MM.1S (cell line): ENCODE measurements at regions not wholly inside any gene's neighbourhood (a gene's known extent, or its start where the extent isn't known, plus 50 kb on each side); places are given as distances from the start of the nearest gene placed in this dataset.

ENCODE experiments used
- DNase-seq: peaks from one replicate; pipeline ENCODE4 v3.0.0-alpha.2; 2015
- H2AFZ ChIP-seq: fragments of 300-600 bp; sonication (generic); 2 replicates; pipeline ENCODE4 v1.6.0; 2016; ENCODE audit warnings: antibody characterized with exemption, low read length
- H3F3A ChIP-seq: fragments of 300-600 bp; sonication (generic); 2 replicates; pipeline ENCODE4 v1.6.1; 2016; ENCODE audit warnings: mild to moderate bottlenecking, antibody characterized with exemption, low read length, moderate library complexity, mixed read lengths; ENCODE audit not compliant: insufficient read depth
- H3K27ac ChIP-seq: fragments of 300-600 bp; sonication (generic); 2 replicates; pipeline ENCODE4 v1.5.1; 2016; ENCODE audit warnings: mild to moderate bottlenecking, low read length
- H3K27me3 ChIP-seq: fragments of 300-600 bp; sonication (generic); replicated peaks from 2 replicates; pipeline ENCODE4 v1.6.0; 2016; ENCODE audit warnings: low read length; ENCODE audit not compliant: insufficient read depth
- H3K36me3 ChIP-seq: fragments of 300-600 bp; sonication (generic); replicated peaks from 2 replicates; pipeline ENCODE4 v1.6.1; 2016; ENCODE audit warnings: mild to moderate bottlenecking, low read length, mixed read lengths; ENCODE audit not compliant: insufficient read depth
- H3K4me1 ChIP-seq: fragments of 300-600 bp; sonication (generic); 2 replicates; pipeline ENCODE4 v1.6.1; 2016; ENCODE audit warnings: low read length, mixed read lengths
- H3K4me2 ChIP-seq: fragments of 300-600 bp; sonication (generic); 2 replicates; pipeline ENCODE4 v1.6.0; 2016; ENCODE audit warnings: low read depth, low read length
- H3K4me3 ChIP-seq: fragments of 300-600 bp; sonication (generic); 2 replicates; pipeline ENCODE4 v1.5.1; 2016; ENCODE audit warnings: low read length, mixed read lengths
- H3K79me2 ChIP-seq: fragments of 300-600 bp; sonication (generic); 2 replicates; pipeline ENCODE4 v1.6.1; 2016; ENCODE audit warnings: mixed run types, low read length, mixed read lengths
- H3K9ac ChIP-seq: fragments of 300-600 bp; sonication (generic); 2 replicates; pipeline ENCODE4 v1.6.1; 2016; ENCODE audit warnings: low read length, mixed read lengths
- H3K9me2 ChIP-seq: fragments of 300-600 bp; sonication (generic); replicated peaks from 2 replicates; pipeline ENCODE4 v1.6.1; 2016; ENCODE audit warnings: mild to moderate bottlenecking, low read length, mixed read lengths; ENCODE audit not compliant: insufficient read depth
- H3K9me3 ChIP-seq: fragments of 300-600 bp; sonication (generic); replicated peaks from 2 replicates; pipeline ENCODE4 v1.6.1; 2016; ENCODE audit warnings: mild to moderate bottlenecking, low read length, mixed read lengths; ENCODE audit not compliant: insufficient read depth
- H4K20me1 ChIP-seq: fragments of 300-600 bp; sonication (generic); 2 replicates; pipeline ENCODE4 v1.6.1; 2016; ENCODE audit warnings: mild to moderate bottlenecking, low read length, moderate library complexity, mixed read lengths; ENCODE audit not compliant: insufficient read depth
- CTCF ChIP-seq: fragments of 300-600 bp; sonication (generic); IDR thresholded peaks from 2 replicates; pipeline ENCODE4 v1.5.1; 2016; ENCODE audit warnings: antibody characterized with exemption, low read length, mixed read lengths
- EZH2 ChIP-seq: fragments of 300-600 bp; sonication (generic); optimal IDR thresholded peaks from 2 replicates; pipeline ENCODE3; 2017; ENCODE audit warnings: low read depth, mild to moderate bottlenecking, antibody characterized with exemption, low read length, mixed read lengths
- EZH2phosphoT487 ChIP-seq: fragments of 300-600 bp; sonication (generic); IDR thresholded peaks from 2 replicates; pipeline ENCODE4 v1.6.1; 2018; ENCODE audit warnings: antibody characterized with exemption, low read length

- Histone ChIP-seq H3K4me3 (no peak overlapping the region), H3K27me3 (no peaks in the 10 kb centered on the region), H3K36me3 (no peaks in the 10 kb centered on the region), H3K79me2 (no peaks in the 10 kb centered on the region), H3K27ac (no peak overlapping the region), H3K9ac (no peak overlapping the region), H3F3A (no peaks in the 10 kb centered on the region), H3K9me2 (no peaks in the 10 kb centered on the region), H3K9me3 (no peaks in the 10 kb centered on the region), H3K4me2 (no peak overlapping the region), H2AFZ (no peak overlapping the region), H4K20me1 (no peaks in the 10 kb centered on the region), H3K4me1 (no peaks in the 10 kb centered on the region)
- DNase-seq, result no peak
- TF ChIP-seq EZH2 (no peak), EZH2phosphoT487 (no peak), CTCF (no peak)
Measured at GRCh38 chr2:78506301-78506700, 519.2 kb upstream of the REG3G start.

- no peaks in the 10 kb centered on the region for H3K4me1 ChIP-seq
- H3K27me3 ChIP-seq, result no peaks in the 10 kb centered on the region
- TF ChIP-seq EZH2phosphoT487 (no peak), EZH2 (no peak), CTCF (no peak)
- no peak for DNase-seq
- no peak overlapping the region for H2AFZ ChIP-seq
- H3K36me3 ChIP-seq, result no peaks in the 10 kb centered on the region
- no peaks in the 10 kb centered on the region for H3F3A ChIP-seq
- H3K4me3 ChIP-seq, result no peak overlapping the region
- no peak overlapping the region for H3K4me2 ChIP-seq
- H3K9me2 ChIP-seq, result no peaks in the 10 kb centered on the region
- no peaks in the 10 kb centered on the region for H3K9me3 ChIP-seq
- no peaks in the 10 kb centered on the region for H4K20me1 ChIP-seq
- H3K9ac ChIP-seq, result no peak overlapping the region
- no peaks in the 10 kb centered on the region for H3K79me2 ChIP-seq
- H3K27ac ChIP-seq, result no peak overlapping the region
Measured at GRCh38 chr2:78521938-78522337, 503.6 kb upstream of the REG3G start.

- Histone ChIP-seq H2AFZ (no peak overlapping the region), H3K36me3 (no peaks in the 10 kb centered on the region)
Measured at GRCh38 chr2:78532762-78533379, 492.6 kb upstream of the REG3G start.

More at GRCh38 chr2:78532762-78533379, 492.6 kb upstream of the REG3G start:
- Histone ChIP-seq H3K9me2 (no peaks in the 10 kb centered on the region), H3K4me1 (no peaks in the 10 kb centered on the region), H3F3A (no peaks in the 10 kb centered on the region), H3K27ac (no peak overlapping the region), H3K9me3 (no peaks in the 10 kb centered on the region), H3K27me3 (no peaks in the 10 kb centered on the region), H3K4me3 (no peak overlapping the region), H3K4me2 (no peak overlapping the region), H3K79me2 (no peaks in the 10 kb centered on the region), H3K9ac (no peak overlapping the region), H4K20me1 (no peaks in the 10 kb centered on the region)
- no peak for TF ChIP-seq CTCF
- no peak for TF ChIP-seq EZH2phosphoT487
- DNase-seq, result no peak
